HCT116 (cell line): ENCODE measurements at regions not wholly inside any gene's neighbourhood (a gene's known extent, or its start where the extent isn't known, plus 50 kb on each side); places are given as distances from the start of the nearest gene placed in this dataset.

Source experiments
- ATAC-seq: fragments of 200-7000 bp; cut with Tn5 transposase; 2 replicates; pipeline ENCODE4 v1.9.1; 2020; ENCODE audit warnings: mild to moderate bottlenecking, moderate library complexity
- BruUV-seq: library from RNA; stranded (reverse); fragments of 400-500 nt; replicated peaks from 2 replicates; lab custom pipeline; 2021; lab: Mats Ljungman, UMichigan
- CTCF ChIA-PET: fragments of 300-600 bp; sonication (Branson Sonifier 250); formaldehyde crosslinking; loops from one replicate; lab custom pipeline; 2021; ENCODE audit warnings: antibody characterized with exemption; lab: Charles Lee
- POLR2A ChIA-PET: fragments of 300-600, 350-600 bp; sonication (Branson Sonifier 250); formaldehyde crosslinking; loops from one replicate; lab custom pipeline; 2021; ENCODE audit warnings: antibody characterized with exemption; lab: Charles Lee
- RAD21 ChIA-PET, 2 experiments: fragments of 300-600 bp; sonication (Branson Sonifier 250); formaldehyde crosslinking; loops; one replicate each; lab custom pipeline; 2023; ENCODE audit warnings: low total read pairs in 2 of 2; ENCODE audit not compliant: uncharacterized antibody in 2 of 2, unreplicated experiment in 2 of 2, low non-redundant PET in 1 of 2; lab: Charles Lee
- DNase-seq: peaks from one replicate; pipeline ENCODE4 v3.0.0-alpha.2; 2010; ENCODE audit warnings: low read depth, low spot score
- H2AFZ ChIP-seq: fragments of 200-600 bp; shearing (Covaris generic), sonication (generic); 2 replicates; pipeline ENCODE4 v1.6.1; 2017; ENCODE audit warnings: low read depth, mixed run types, mixed read lengths, antibody characterized with exemption, low read length; ENCODE audit not compliant: poor library complexity, severe bottlenecking
- H3K27ac ChIP-seq: 2 replicates; pipeline ENCODE4 v1.5.1; 2012; ENCODE audit warnings: low read depth, low read length
- H3K27me3 ChIP-seq: fragments of 200-600 bp; sonication (generic); 2 replicates; pipeline ENCODE4 v1.6.1; 2016; ENCODE audit warnings: mixed run types, low read length, mixed read lengths; ENCODE audit not compliant: insufficient read depth
- H3K36me3 ChIP-seq, 2 experiments: fragments of 200-500 bp in 1 of 2; fragments of 200-600 bp in 1 of 2; sonication (Bioruptor generic) in 1 of 2; sonication (generic) in 1 of 2; 2 replicates each; pipeline versions ENCODE4 v1.5.1 to v1.6.1; 2014 to 2016; ENCODE audit warnings: low read length in 2 of 2, inconsistent platforms in 1 of 2, mixed read lengths in 1 of 2, mixed run types in 1 of 2; ENCODE audit not compliant: insufficient read depth in 2 of 2, control insufficient read depth in 1 of 2
- H3K4me1 ChIP-seq, 2 experiments: fragments of 200-600 bp in 1 of 2; sonication (generic) in 1 of 2; 2 replicates each; pipeline versions ENCODE4 v1.5.1 to v1.6.1; 2012 to 2017; ENCODE audit warnings: low read length in 2 of 2, inconsistent platforms in 1 of 2, mild to moderate bottlenecking in 1 of 2, mixed read lengths in 1 of 2, mixed run types in 1 of 2, moderate library complexity in 1 of 2; ENCODE audit not compliant: insufficient read depth in 2 of 2, control insufficient read depth in 1 of 2
- H3K4me2 ChIP-seq: fragments of 200-600 bp; sonication (generic); 2 replicates; pipeline ENCODE4 v1.6.1; 2017; ENCODE audit warnings: mixed run types, low read length, mixed read lengths
- H3K4me3 ChIP-seq, 2 experiments: fragments of 200-600 bp in 1 of 2; sonication (generic) in 1 of 2; replicated peaks in 1 of 2; 2 replicates each; pipeline ENCODE4 v1.5.1; 2011 to 2016; ENCODE audit warnings: low read length in 2 of 2, control low read depth in 1 of 2, low read depth in 1 of 2, mild to moderate bottlenecking in 1 of 2, mixed read lengths in 1 of 2, mixed run types in 1 of 2
- H3K79me2 ChIP-seq: fragments of 200-600 bp; sonication (generic); 2 replicates; pipeline ENCODE4 v1.6.1; 2017; ENCODE audit warnings: mild to moderate bottlenecking, mixed run types, low read length, moderate library complexity, mixed read lengths; ENCODE audit not compliant: insufficient read depth
- H3K9ac ChIP-seq: fragments of 200-600 bp; sonication (generic); 2 replicates; pipeline ENCODE4 v1.6.1; 2016; ENCODE audit warnings: low read length, mixed read lengths
- H3K9me2 ChIP-seq: fragments of 200-600 bp; sonication (generic), shearing (Covaris generic); 2 replicates; pipeline ENCODE4 v1.6.1; 2017; ENCODE audit warnings: mixed run types, mild to moderate bottlenecking, moderate library complexity; ENCODE audit not compliant: insufficient read depth
- H3K9me3 ChIP-seq, 2 experiments: fragments of 200-500 bp in 1 of 2; fragments of 200-600 bp in 1 of 2; sonication (Bioruptor generic) in 1 of 2; sonication (generic) in 1 of 2; 2 replicates each; pipeline ENCODE4 v1.6.1; 2014 to 2017; ENCODE audit warnings: low read length in 2 of 2, mixed read lengths in 2 of 2, inconsistent platforms in 1 of 2, low read depth in 1 of 2, mild to moderate bottlenecking in 1 of 2, mixed run types in 1 of 2, moderate library complexity in 1 of 2; ENCODE audit not compliant: control insufficient read depth in 1 of 2, insufficient read depth in 1 of 2
- H4K20me1 ChIP-seq: fragments of 200-600 bp; sonication (generic), shearing (Covaris generic); 2 replicates; pipeline ENCODE4 v1.6.1; 2017; ENCODE audit warnings: mixed run types, mild to moderate bottlenecking, moderate library complexity; ENCODE audit not compliant: insufficient read depth
- CBX3 ChIP-seq: IDR thresholded peaks from 2 replicates; pipeline ENCODE4 v1.6.1; 2012; ENCODE audit warnings: low read depth
- CEBPB ChIP-seq: IDR thresholded peaks from 2 replicates; pipeline ENCODE4 v1.6.1; 2012; ENCODE audit warnings: low read depth
- FOSL1 ChIP-seq: IDR thresholded peaks from 2 replicates; pipeline ENCODE4 v1.6.1; 2012; ENCODE audit warnings: low read depth
- POLR2A ChIP-seq: IDR thresholded peaks from 2 replicates; pipeline ENCODE4 v1.7.0; 2011; ENCODE audit warnings: borderline replicate concordance; ENCODE audit not compliant: insufficient read depth, insufficient read length; ENCODE audit errors: extremely low read depth
- POLR2AphosphoS5 ChIP-seq: IDR thresholded peaks from 2 replicates; pipeline ENCODE4 v1.6.1; 2011; ENCODE audit warnings: mild to moderate bottlenecking, low read depth, low read length, moderate library complexity
- RAD21 ChIP-seq: IDR thresholded peaks from 2 replicates; pipeline ENCODE4 v1.6.1; 2012; ENCODE audit warnings: low read depth, mild to moderate bottlenecking
- SP1 ChIP-seq: IDR thresholded peaks from 2 replicates; pipeline ENCODE4 v1.6.1; 2012; ENCODE audit warnings: low read depth
- SRF ChIP-seq: IDR thresholded peaks from 2 replicates; pipeline ENCODE4 v1.6.1; 2012; ENCODE audit warnings: low read depth
- TCF7L2 ChIP-seq: IDR thresholded peaks from 2 replicates; pipeline ENCODE4 v1.7.0; 2011; ENCODE audit warnings: borderline replicate concordance, inconsistent platforms; ENCODE audit not compliant: insufficient read depth, insufficient read length; ENCODE audit errors: extremely low read depth
- ZFX ChIP-seq: fragments of 450-650 bp; IDR thresholded peaks from 2 replicates; pipeline ENCODE4 v1.6.1; 2017
- intact Hi-C: fragments of 100-400 bp; cut with micrococcal nuclease; formaldehyde crosslinking; loops from 2 replicates; pipeline ENCODE4 v1.10.0; 2022
- TF ChIP-seq, protein P1 (sequence below): IDR thresholded peaks from 2 replicates; pipeline ENCODE4 v1.6.1; 2012; ENCODE audit warnings: low read depth
- TF ChIP-seq, protein P2 (sequence below): IDR thresholded peaks from 2 replicates; pipeline ENCODE4 v1.6.1; 2012

DNA sequence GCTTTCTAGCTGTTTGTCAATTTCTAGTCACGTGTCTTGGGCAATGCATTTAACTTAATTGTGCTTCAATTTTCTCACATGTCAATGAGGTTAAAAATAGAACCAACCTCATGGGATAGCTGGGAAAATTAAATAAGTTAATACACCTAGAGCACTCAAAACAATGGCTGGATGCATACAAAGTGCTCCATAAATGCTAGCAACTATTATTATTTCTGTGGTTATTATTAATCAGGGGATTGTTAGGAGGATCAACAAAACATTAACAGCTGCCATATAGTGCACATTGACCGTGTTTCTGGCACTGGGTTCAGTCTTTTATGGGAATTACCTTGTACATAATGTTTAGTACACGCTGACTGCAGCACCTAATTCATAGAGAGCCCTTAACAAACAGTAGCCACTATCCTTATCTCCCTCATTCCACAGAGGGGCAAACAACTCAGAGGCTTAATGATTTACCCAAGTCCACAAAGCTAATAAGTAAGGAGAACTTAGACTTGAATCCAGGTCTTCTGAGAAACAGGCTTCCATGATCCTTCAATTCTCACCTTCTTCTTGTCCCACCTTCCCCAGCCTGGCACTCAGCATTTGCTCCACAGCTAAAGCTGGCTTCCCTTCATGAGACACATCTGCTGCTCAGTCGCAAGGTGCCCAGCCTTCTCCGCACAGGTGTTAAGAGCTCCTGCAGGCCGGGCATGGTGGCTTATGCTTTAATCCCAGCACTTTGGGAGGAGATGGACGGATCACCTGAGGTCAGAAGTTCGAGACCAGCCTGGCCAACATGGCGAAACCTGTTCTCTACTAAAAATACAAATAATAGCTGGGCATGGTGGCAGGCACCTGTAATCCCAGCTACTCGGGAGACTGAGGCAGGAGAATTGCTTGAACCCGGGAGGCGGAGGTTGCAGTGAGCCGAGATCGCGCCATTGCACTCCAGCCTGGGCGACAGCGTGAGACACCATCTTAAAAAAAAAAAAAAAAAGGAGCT lies 137.4 kb upstream of the ABCA1 start:
- no peaks in the 10 kb centered on the region for H3K9me3 ChIP-seq
- intact Hi-C loops: no loop called here
- H3K9ac ChIP-seq: no peak overlapping the region
- no peak overlapping the region for H3K4me2 ChIP-seq
- TF ChIP-seq CEBPB (no peak), POLR2AphosphoS5 (no peak), RAD21 (no peak), SP1 (no peak), CBX3 (no peak), FOSL1 (no peak), SRF (no peak), TCF7L2 (no peak), ZFX (no peak), POLR2A (no peak)
- TF ChIP-seq, protein P1, sequence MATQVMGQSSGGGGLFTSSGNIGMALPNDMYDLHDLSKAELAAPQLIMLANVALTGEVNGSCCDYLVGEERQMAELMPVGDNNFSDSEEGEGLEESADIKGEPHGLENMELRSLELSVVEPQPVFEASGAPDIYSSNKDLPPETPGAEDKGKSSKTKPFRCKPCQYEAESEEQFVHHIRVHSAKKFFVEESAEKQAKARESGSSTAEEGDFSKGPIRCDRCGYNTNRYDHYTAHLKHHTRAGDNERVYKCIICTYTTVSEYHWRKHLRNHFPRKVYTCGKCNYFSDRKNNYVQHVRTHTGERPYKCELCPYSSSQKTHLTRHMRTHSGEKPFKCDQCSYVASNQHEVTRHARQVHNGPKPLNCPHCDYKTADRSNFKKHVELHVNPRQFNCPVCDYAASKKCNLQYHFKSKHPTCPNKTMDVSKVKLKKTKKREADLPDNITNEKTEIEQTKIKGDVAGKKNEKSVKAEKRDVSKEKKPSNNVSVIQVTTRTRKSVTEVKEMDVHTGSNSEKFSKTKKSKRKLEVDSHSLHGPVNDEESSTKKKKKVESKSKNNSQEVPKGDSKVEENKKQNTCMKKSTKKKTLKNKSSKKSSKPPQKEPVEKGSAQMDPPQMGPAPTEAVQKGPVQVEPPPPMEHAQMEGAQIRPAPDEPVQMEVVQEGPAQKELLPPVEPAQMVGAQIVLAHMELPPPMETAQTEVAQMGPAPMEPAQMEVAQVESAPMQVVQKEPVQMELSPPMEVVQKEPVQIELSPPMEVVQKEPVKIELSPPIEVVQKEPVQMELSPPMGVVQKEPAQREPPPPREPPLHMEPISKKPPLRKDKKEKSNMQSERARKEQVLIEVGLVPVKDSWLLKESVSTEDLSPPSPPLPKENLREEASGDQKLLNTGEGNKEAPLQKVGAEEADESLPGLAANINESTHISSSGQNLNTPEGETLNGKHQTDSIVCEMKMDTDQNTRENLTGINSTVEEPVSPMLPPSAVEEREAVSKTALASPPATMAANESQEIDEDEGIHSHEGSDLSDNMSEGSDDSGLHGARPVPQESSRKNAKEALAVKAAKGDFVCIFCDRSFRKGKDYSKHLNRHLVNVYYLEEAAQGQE: no peak
- TF ChIP-seq, protein P2, sequence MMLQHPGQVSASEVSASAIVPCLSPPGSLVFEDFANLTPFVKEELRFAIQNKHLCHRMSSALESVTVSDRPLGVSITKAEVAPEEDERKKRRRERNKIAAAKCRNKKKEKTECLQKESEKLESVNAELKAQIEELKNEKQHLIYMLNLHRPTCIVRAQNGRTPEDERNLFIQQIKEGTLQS: no peak
- TF ChIP-seq, all 23 proteins: peak for 0
- H4K20me1 ChIP-seq: no peaks in the 10 kb centered on the region
- no peak overlapping the region for H3K27ac ChIP-seq
- no peaks in the 10 kb centered on the region for H3K79me2 ChIP-seq
- ChIA-PET POLR2A (interaction anchor here (0.9 to 1.3 kb wide), 2 partner anchors 11 to 19 kb away, joined by 3 read pairs; no protein-coding TSS in a partner anchor), RAD21 (no interaction called here), CTCF (interaction anchor here (0.7 kb wide), 1 partner anchor 202 kb away, joined by 3 read pairs; no protein-coding TSS in a partner anchor)
- BruUV-seq: no TSS peak
- H3K4me1 ChIP-seq: peaks cover 5 to 23% of the 10 kb centered on the region in 2 experiments
- no peaks in the 10 kb centered on the region for H3K36me3 ChIP-seq
- no peak for DNase-seq
- no peaks in the 10 kb centered on the region for H3K9me2 ChIP-seq
- no peak for ATAC-seq
- H3K27me3 ChIP-seq: no peaks in the 10 kb centered on the region
- no peak overlapping the region for H3K4me3 ChIP-seq
- no peak overlapping the region for H2AFZ ChIP-seq
